GM12878 (cell line): ENCODE measurements at regions not wholly inside any gene's neighbourhood (a gene's known extent, or its start where the extent isn't known, plus 50 kb on each side); places are given as distances from the start of the nearest gene placed in this dataset.

Experiments
- ATAC-seq: fragments of 200-7000 bp; cut with Tn5 transposase; 3 replicates; pipeline ENCODE4 v1.9.1; 2020; ENCODE audit warnings: mild to moderate bottlenecking, moderate library complexity
- BruUV-seq: library from RNA; stranded (reverse); fragments of 400-500 nt; replicated peaks from 2 replicates; lab custom pipeline; 2021; lab: Mats Ljungman, UMichigan
- CTCF ChIA-PET: fragments of 300-600 bp; sonication (Branson Sonifier 250); formaldehyde crosslinking; extraction: SDS; loops from one replicate; lab custom pipeline; 2021; ENCODE audit warnings: inconsistent platforms; lab: Yijun Ruan, JAX
- POLR2A ChIA-PET: fragments of 350-600 bp; formaldehyde crosslinking; extraction: SDS; loops from one replicate; lab custom pipeline; 2021; ENCODE audit warnings: inconsistent platforms; lab: Charles Lee
- RAD21 ChIA-PET: fragments of 300-600 bp; sonication (Branson Sonifier 250); formaldehyde crosslinking; loops from one replicate; lab custom pipeline; 2023; ENCODE audit warnings: antibody characterized with exemption; ENCODE audit not compliant: unreplicated experiment; lab: Charles Lee
- SMC1A ChIA-PET: fragments of 300-600 bp; sonication (Branson Sonifier 250); formaldehyde crosslinking; loops from one replicate; lab custom pipeline; 2023; ENCODE audit not compliant: unreplicated experiment, uncharacterized antibody; lab: Charles Lee
- DNase-seq: peaks from one replicate; pipeline ENCODE4 v3.0.0-alpha.2; 2011; ENCODE audit warnings: low read depth, low spot score
- FAIRE-seq: peaks from 3 replicates; lab custom pipeline; 2011; peaks lifted over from hg19 to GRCh38; lab: Jason Lieb, UNC
- H2AFZ ChIP-seq: 2 replicates; pipeline ENCODE4 v1.6.0; 2011; ENCODE audit warnings: low read depth, low read length, control low read depth; ENCODE audit not compliant: control insufficient read depth
- H3K27ac ChIP-seq: 2 replicates; pipeline ENCODE4 v1.5.1; 2011; ENCODE audit warnings: control low read depth; ENCODE audit not compliant: control insufficient read depth, insufficient read depth
- H3K27me3 ChIP-seq, 2 experiments: replicated peaks in 1 of 2; 2 replicates each; pipeline versions ENCODE4 v1.6.0 to v1.6.1; 2011; ENCODE audit warnings: low read length in 1 of 2; ENCODE audit not compliant: control insufficient read depth in 2 of 2, insufficient read depth in 2 of 2
- H3K36me3 ChIP-seq, 2 experiments: 2 replicates each; pipeline ENCODE4 v1.5.1; 2011; ENCODE audit warnings: low read length in 1 of 2; ENCODE audit not compliant: control insufficient read depth in 2 of 2, insufficient read depth in 2 of 2
- H3K4me1 ChIP-seq: 2 replicates; pipeline ENCODE4 v1.6.1; 2011; ENCODE audit warnings: mild to moderate bottlenecking, low read length, moderate library complexity, mixed read lengths; ENCODE audit not compliant: control insufficient read depth, insufficient read depth
- H3K4me2 ChIP-seq: 2 replicates; pipeline ENCODE4 v1.6.0; 2011; ENCODE audit warnings: control low read depth; ENCODE audit not compliant: control insufficient read depth, insufficient read depth
- H3K4me3 ChIP-seq: fragments of 200-600 bp; sonication (generic); 2 replicates; pipeline ENCODE4 v1.5.1; 2016
- H3K79me2 ChIP-seq: 2 replicates; pipeline ENCODE4 v1.6.0; 2011; ENCODE audit warnings: low read length; ENCODE audit not compliant: control insufficient read depth, insufficient read depth
- H3K9ac ChIP-seq: 2 replicates; pipeline ENCODE4 v1.8.0; 2011; ENCODE audit warnings: low read length, control low read depth, mixed read lengths; ENCODE audit not compliant: control insufficient read depth, insufficient read depth
- H3K9me3 ChIP-seq: replicated peaks from 3 replicates; pipeline ENCODE4 v1.5.1; 2011; ENCODE audit warnings: mild to moderate bottlenecking, low read length; ENCODE audit not compliant: control insufficient read depth, insufficient read depth
- H4K20me1 ChIP-seq: 2 replicates; pipeline ENCODE4 v1.6.0; 2011; ENCODE audit not compliant: control insufficient read depth, insufficient read depth
- BRCA1 ChIP-seq: IDR thresholded peaks from 2 replicates; pipeline ENCODE4 v1.6.1; 2011; ENCODE audit warnings: low read depth, low read length, improper control_type of control experiment
- CBX3 ChIP-seq: fragments of 200-600 bp; sonication (generic); IDR thresholded peaks from 2 replicates; pipeline ENCODE4 v1.6.1; 2016; ENCODE audit warnings: low read depth, borderline replicate concordance
- CHD2 ChIP-seq: IDR thresholded peaks from 2 replicates; pipeline ENCODE4 v1.6.1; 2011; ENCODE audit warnings: low read depth, low read length, improper control_type of control experiment, borderline replicate concordance
- EP300 ChIP-seq, 2 experiments: fragments of 150-350 bp in 1 of 2; IDR thresholded peaks; 2 replicates each; pipeline ENCODE4 v1.6.1; 2011 to 2012; ENCODE audit warnings: low read depth in 2 of 2, low read length in 2 of 2, borderline replicate concordance in 1 of 2, improper control_type of control experiment in 1 of 2, inconsistent platforms in 1 of 2; ENCODE audit not compliant: control insufficient read depth in 1 of 2
- IRF4 ChIP-seq: IDR thresholded peaks from 2 replicates; pipeline ENCODE4 v1.6.1; 2011; ENCODE audit warnings: low read depth, low read length
- KAT2A ChIP-seq: conservative IDR thresholded peaks from 2 replicates; pipeline ENCODE4 v1.6.1; 2011; ENCODE audit warnings: low read depth, low read length; ENCODE audit not compliant: control insufficient read depth
- KLF5 ChIP-seq: fragments of 450-650 bp; IDR thresholded peaks from 2 replicates; pipeline ENCODE4 v1.6.1; 2014; ENCODE audit warnings: mild to moderate bottlenecking; ENCODE audit not compliant: partially characterized antibody
- NFYB ChIP-seq: IDR thresholded peaks from 2 replicates; pipeline ENCODE4 v1.6.1; 2011; ENCODE audit warnings: low read depth, mild to moderate bottlenecking, low read length, improper control_type of control experiment, moderate library complexity; ENCODE audit not compliant: insufficient read depth
- NR2C1 ChIP-seq: fragments of 450-650 bp; IDR thresholded peaks from 2 replicates; pipeline ENCODE4 v1.6.1; 2017; ENCODE audit warnings: antibody characterized with exemption, mild to moderate bottlenecking, moderate library complexity
- NR2F1 ChIP-seq: fragments of 450-650 bp; conservative IDR thresholded peaks from 2 replicates; pipeline ENCODE4 v1.6.1; 2017; ENCODE audit warnings: mild to moderate bottlenecking
- POLR2AphosphoS5 ChIP-seq: IDR thresholded peaks from 2 replicates; pipeline ENCODE4 v1.6.1; 2011; ENCODE audit warnings: mild to moderate bottlenecking, low read length, inconsistent platforms
- SMAD5 ChIP-seq: IDR thresholded peaks from 2 replicates; pipeline ENCODE4 v1.6.1; 2016; ENCODE audit warnings: antibody characterized with exemption, low read depth
- TBL1XR1 ChIP-seq: IDR thresholded peaks from 2 replicates; pipeline ENCODE4 v1.6.1; 2012; ENCODE audit warnings: low read depth, low read length, improper control_type of control experiment
- TCF7 ChIP-seq: IDR thresholded peaks from 2 replicates; pipeline ENCODE4 v1.6.1; 2014; ENCODE audit warnings: antibody characterized with exemption, borderline replicate concordance
- WRNIP1 ChIP-seq: IDR thresholded peaks from 2 replicates; pipeline ENCODE4 v1.6.1; 2011; ENCODE audit warnings: low read depth, low read length, improper control_type of control experiment, borderline replicate concordance
- ZBED1 ChIP-seq: IDR thresholded peaks from 2 replicates; pipeline ENCODE4 v1.6.1; 2016; ENCODE audit warnings: borderline replicate concordance
- ZNF207 ChIP-seq: fragments of 450-650 bp; IDR thresholded peaks from 2 replicates; pipeline ENCODE4 v1.6.1; 2014; ENCODE audit warnings: antibody characterized with exemption, mild to moderate bottlenecking, borderline replicate concordance
- ZSCAN29 ChIP-seq: fragments of 450-650 bp; IDR thresholded peaks from 2 replicates; pipeline ENCODE4 v1.6.1; 2017; ENCODE audit warnings: mild to moderate bottlenecking, moderate library complexity
- WGBS: methylation state at CpG from one replicate; pipeline ENCODE4 v1.1.6; 2016; ENCODE audit warnings: low lambda C conversion rate; ENCODE audit not compliant: insufficient replicate concordance, insufficient coverage; ENCODE audit errors: missing lambda C conversion rate; 5-methylcytosine and 5-hydroxymethylcytosine counted together
- in situ Hi-C: fragments of 300-500 bp; cut with MboI; formaldehyde crosslinking; loops from 9 replicates; pipeline ENCODE4 v1.14.3; 2018; ENCODE audit warnings: mixed read lengths
- intact Hi-C: fragments of 100-400 bp; cut with micrococcal nuclease; formaldehyde crosslinking; loops from one replicate; pipeline ENCODE4 v1.14.2; 2022; ENCODE audit not compliant: unreplicated experiment

DNA sequence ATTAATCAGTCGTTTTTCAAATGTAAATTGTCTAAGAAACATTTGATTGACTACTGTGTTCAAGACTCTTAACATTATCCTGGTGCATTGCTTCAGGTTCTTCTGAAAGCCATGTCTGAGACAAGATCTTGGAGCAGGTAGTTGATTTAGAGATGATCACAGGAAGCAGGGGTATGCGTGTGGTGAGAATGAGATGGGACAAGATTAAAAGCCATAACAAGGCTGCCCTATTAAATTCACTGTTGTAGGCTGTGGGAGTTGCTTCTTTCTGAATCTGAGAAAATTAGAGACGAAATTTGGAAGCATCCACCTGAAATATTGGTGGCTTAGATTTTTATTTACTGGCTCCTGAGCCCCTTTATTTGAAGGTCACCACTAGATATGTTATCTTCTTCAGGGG lies 687.4 kb upstream of the SLITRK6 start:
- BruUV-seq = no TSS peak
- Histone ChIP-seq H3K9ac (no peak overlapping the region), H3K4me1 (no peaks in the 10 kb centered on the region), H4K20me1 (no peaks in the 10 kb centered on the region), H3K4me3 (no peak overlapping the region), H3K27me3 (no peaks in the 10 kb centered on the region), H3K9me3 (no peaks in the 10 kb centered on the region), H2AFZ (no peak overlapping the region), H3K36me3 (no peaks in the 10 kb centered on the region), H3K27ac (no peak overlapping the region), H3K79me2 (no peaks in the 10 kb centered on the region), H3K4me2 (no peak overlapping the region)
- 6% methylated on average over 3 of the region's 3 CpGs for WGBS
- in situ Hi-C loops (no loop called here), intact Hi-C loops (no loop called here)
- DNase-seq (no peak), FAIRE-seq (no peak), ATAC-seq (no peak)
- no peak for TF ChIP-seq ZBED1
- no peak for TF ChIP-seq TBL1XR1
- no peak for TF ChIP-seq NFYB
- TF ChIP-seq KAT2A = no peak
- TF ChIP-seq TCF7 = no peak
- TF ChIP-seq KLF5 = no peak
- TF ChIP-seq POLR2AphosphoS5 = no peak
- no peak for TF ChIP-seq SMAD5
- TF ChIP-seq CHD2 = no peak
- no peak for TF ChIP-seq BRCA1
- no peak for TF ChIP-seq CBX3
- no peak for TF ChIP-seq IRF4
- TF ChIP-seq NR2F1 = no peak
- TF ChIP-seq NR2C1 = no peak
- TF ChIP-seq WRNIP1 = no peak
- no peak for TF ChIP-seq ZSCAN29
- TF ChIP-seq ZNF207 = no peak
- TF ChIP-seq EP300 (IDR thresholded peaks at IDR 0.05; ENCODE audit: borderline replicate concordance in 1 of 2, control insufficient read depth in 1 of 2, low read depth in 2 of 2, low read length in 2 of 2) = no peak
- ChIA-PET SMC1A (interaction anchor here (0.7 kb wide), 1 partner anchor 11 kb away, joined by 4 read pairs; no protein-coding TSS in a partner anchor), CTCF (no interaction called here), RAD21 (no interaction called here), POLR2A (no interaction called here)
